Ascending aorta (tissue), 2 donors: ENCODE measurements at regions not wholly inside any gene's neighbourhood (a gene's known extent, or its start where the extent isn't known, plus 50 kb on each side); places are given as distances from the start of the nearest gene placed in this dataset.

ENCODE experiments used
- DNase-seq, 2 donors: peaks; one replicate each; pipeline ENCODE4 v3.0.0-alpha.2; 2019; ENCODE audit warnings: low spot score in 2 of 2
- H3K27ac ChIP-seq, 2 donors: fragments of 200-600 bp; sonication (generic); one replicate each; pipeline ENCODE4 v1.5.1; 2016 to 2017; ENCODE audit warnings: mild to moderate bottlenecking in 1 of 2
- H3K27me3 ChIP-seq: fragments of 200-600 bp; sonication (generic); one replicate; pipeline ENCODE4 v1.5.1; 2017
- H3K36me3 ChIP-seq, 2 donors: fragments of 200-600 bp; sonication (generic); one replicate each; pipeline ENCODE4 v1.5.1; 2016
- H3K4me1 ChIP-seq, 2 donors: fragments of 200-600 bp; sonication (generic); one replicate each; pipeline ENCODE4 v1.5.1; 2016 to 2017; ENCODE audit warnings: mild to moderate bottlenecking in 1 of 2
- H3K4me3 ChIP-seq, 2 donors: fragments of 200-600 bp; sonication (generic); one replicate each; pipeline ENCODE4 v1.5.1; 2016 to 2017; ENCODE audit warnings: mild to moderate bottlenecking in 1 of 2
- H3K9me3 ChIP-seq, 2 donors: fragments of 200-600 bp; sonication (generic); one replicate each; pipeline ENCODE4 v1.5.1; 2016
- intact Hi-C: fragments of 100-400 bp; cut with DNase I; formaldehyde crosslinking; loops from one replicate; pipeline ENCODE4 v1.15.1; 2023
- TF ChIP-seq, protein P1 (sequence below), 3 experiments: fragments of 200-600 bp in 2 of 3; fragments of 450-650 bp in 1 of 3; sonication (generic) in 2 of 3; IDR thresholded peaks; one replicate each; pipeline ENCODE4 v1.5.1; 2016 to 2019; ENCODE audit warnings: antibody characterized with exemption in 3 of 3, mild to moderate bottlenecking in 1 of 3, moderate library complexity in 1 of 3

DNA sequence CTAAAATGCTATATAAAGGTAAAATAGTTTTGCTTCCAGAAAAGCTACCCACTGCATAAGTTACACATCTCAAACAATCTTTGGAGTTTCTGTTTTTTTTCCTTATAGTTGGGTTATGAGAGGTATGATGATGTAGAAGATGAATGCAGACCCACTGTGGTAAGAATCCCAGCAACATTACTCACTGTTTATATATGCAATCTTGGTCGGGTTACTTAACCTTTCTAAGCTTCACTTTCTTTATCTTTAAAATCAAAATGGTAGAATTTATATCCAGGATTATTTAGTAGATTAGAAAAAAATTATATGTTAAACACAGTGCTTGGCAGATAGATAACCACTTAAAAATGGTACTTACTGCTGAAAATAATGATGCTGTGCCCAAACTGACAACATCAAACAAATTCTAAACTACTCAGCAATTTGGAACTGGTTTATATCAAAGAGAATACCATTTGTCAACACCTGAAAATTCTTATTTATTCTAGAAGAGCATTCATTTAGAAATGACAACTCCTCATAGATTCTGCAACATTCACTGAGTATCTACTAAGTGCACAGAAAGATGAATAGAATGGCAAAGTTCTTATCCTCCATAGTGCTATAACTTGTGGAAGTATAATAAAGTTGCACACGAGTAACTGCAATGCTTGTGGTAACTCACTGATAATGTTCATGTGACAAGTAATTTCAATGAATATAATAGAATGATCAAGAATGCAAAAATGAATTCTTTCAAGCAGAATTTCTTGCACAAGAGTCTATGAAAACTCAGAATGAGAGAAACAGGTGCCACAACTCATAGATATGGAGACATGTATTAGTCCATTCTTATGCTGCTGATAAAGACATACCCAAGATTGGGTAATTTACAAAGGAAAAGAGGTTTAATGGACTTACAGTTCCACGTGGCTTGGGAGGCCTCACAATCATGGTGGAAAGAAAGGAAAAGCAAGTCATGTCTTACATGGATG lies 129.0 kb upstream of the SLC7A14 start:
- no peak for DNase-seq

DNA sequence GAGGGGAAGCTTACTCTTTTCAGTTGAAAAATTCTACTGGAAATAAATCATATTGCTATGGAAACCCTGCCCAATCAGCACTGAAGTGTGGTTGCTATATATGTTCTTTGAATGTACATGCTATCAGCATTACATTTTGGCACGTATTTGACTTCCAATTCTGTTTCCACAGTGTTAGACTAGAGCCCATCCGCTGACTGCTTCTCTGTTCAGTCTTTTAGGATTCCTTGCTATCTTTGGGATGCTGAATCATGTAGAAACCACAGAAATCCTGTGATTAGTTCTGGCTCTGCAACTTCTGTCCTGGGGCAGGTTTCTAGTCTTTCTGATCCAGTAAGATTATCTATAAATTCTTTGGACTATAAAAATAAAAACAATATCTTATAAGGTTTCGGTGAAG lies 128.2 kb upstream of the SLC7A14 start:
- no peak for DNase-seq

More for the DNA sequence above, 129.0 kb upstream of the SLC7A14 start:
- no peak overlapping the region for H3K4me3 ChIP-seq
- TF ChIP-seq, protein P1, sequence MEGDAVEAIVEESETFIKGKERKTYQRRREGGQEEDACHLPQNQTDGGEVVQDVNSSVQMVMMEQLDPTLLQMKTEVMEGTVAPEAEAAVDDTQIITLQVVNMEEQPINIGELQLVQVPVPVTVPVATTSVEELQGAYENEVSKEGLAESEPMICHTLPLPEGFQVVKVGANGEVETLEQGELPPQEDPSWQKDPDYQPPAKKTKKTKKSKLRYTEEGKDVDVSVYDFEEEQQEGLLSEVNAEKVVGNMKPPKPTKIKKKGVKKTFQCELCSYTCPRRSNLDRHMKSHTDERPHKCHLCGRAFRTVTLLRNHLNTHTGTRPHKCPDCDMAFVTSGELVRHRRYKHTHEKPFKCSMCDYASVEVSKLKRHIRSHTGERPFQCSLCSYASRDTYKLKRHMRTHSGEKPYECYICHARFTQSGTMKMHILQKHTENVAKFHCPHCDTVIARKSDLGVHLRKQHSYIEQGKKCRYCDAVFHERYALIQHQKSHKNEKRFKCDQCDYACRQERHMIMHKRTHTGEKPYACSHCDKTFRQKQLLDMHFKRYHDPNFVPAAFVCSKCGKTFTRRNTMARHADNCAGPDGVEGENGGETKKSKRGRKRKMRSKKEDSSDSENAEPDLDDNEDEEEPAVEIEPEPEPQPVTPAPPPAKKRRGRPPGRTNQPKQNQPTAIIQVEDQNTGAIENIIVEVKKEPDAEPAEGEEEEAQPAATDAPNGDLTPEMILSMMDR (IDR thresholded peaks at IDR 0.05), result no peak
- intact Hi-C loops, result no loop called here
- H3K27ac ChIP-seq, result no peak overlapping the region
- H3K9me3 ChIP-seq, result peaks cover 0 to 4% of the 10 kb centered on the region in 2 donors
- no peaks in the 10 kb centered on the region for H3K36me3 ChIP-seq
- no peaks in the 10 kb centered on the region for H3K4me1 ChIP-seq
- no peaks in the 10 kb centered on the region for H3K27me3 ChIP-seq

DNA sequence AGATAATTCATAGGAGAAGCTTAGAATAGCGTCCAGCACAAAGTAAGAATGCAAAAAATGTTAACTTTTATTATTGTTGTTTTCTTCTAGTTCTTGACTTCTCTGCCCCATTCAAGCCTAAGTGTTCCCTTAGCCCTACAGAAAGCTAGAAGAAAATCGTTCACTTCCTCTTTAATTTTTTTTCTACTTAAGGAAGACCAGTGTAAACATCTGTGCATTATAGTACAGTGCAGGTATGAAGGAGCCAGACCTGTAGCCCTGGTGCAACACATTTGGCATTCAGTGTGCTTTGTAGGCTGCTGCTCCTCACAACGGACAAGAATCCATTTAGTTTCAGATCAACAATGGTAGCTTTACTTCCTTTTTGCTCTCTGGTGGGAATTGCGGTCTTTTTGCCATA lies 127.8 kb upstream of the SLC7A14 start:
- Histone ChIP-seq H3K27ac (no peak overlapping the region), H3K4me1 (no peaks in the 10 kb centered on the region), H3K4me3 (no peak overlapping the region), H3K27me3 (no peaks in the 10 kb centered on the region), H3K36me3 (no peaks in the 10 kb centered on the region), H3K9me3 (peaks cover 0 to 11% of the 10 kb centered on the region in 2 donors)
- intact Hi-C loops, result no loop called here
- DNase-seq, result no peak
- TF ChIP-seq, protein P1 (IDR thresholded peaks at IDR 0.05), result no peak

More for the DNA sequence above, 128.2 kb upstream of the SLC7A14 start:
- Histone ChIP-seq H3K27me3 (no peaks in the 10 kb centered on the region), H3K4me1 (no peaks in the 10 kb centered on the region), H3K36me3 (no peaks in the 10 kb centered on the region), H3K9me3 (peaks cover 0 to 11% of the 10 kb centered on the region in 2 donors), H3K4me3 (no peak overlapping the region), H3K27ac (no peak overlapping the region)
- TF ChIP-seq, protein P1 (IDR thresholded peaks at IDR 0.05), result no peak
- intact Hi-C loops, result no loop called here

DNA sequence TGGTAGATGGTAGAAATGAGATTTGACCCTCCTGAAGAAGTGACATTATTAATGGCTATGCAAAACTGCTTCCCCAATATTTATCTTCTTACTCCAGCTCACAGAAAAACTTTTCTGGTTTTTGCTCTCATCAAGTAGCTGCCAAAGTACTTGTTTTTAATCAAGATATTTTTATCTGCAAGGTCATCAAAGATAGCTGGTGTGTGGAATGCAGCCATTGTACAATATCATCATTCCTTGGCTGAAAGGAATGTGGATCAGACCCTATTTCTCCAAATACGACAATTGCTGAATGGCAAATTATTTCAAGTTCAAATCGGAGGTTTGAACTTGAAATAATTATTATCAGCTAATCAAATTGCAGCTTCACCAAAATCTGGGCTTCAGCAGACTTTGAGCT lies 126.9 kb upstream of the SLC7A14 start:
- intact Hi-C loops, result no loop called here
- Histone ChIP-seq H3K4me3 (no peak overlapping the region), H3K27ac (no peak overlapping the region), H3K27me3 (no peaks in the 10 kb centered on the region), H3K36me3 (no peaks in the 10 kb centered on the region), H3K9me3 (peaks cover 0 to 11% of the 10 kb centered on the region in 2 donors), H3K4me1 (no peaks in the 10 kb centered on the region)
- DNase-seq, result no peak
- TF ChIP-seq, protein P1 (IDR thresholded peaks at IDR 0.05), result no peak

DNA sequence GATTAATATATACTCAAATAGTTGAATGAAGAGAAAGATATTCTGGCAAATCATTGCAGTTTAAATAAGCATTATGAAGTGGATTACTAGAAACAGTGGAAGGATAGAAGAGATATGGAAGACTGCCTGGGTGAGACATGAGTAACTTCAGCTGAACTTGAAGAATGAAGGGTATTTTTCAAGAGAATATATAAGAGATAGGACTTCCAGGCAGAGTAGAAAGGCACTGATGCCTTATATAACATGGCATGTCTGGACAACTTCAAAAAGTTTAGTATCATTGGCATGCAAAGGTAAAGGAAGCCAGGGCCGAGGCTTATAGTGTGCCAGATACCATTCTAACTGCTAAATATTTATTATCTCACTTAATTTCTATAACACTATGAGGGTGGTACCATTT lies 126.5 kb upstream of the SLC7A14 start:
- H3K27me3 ChIP-seq, result no peaks in the 10 kb centered on the region
- H3K27ac ChIP-seq, result no peak overlapping the region
- no peak overlapping the region for H3K4me3 ChIP-seq
- intact Hi-C loops, result no loop called here
- peaks cover 0 to 11% of the 10 kb centered on the region in 2 donors for H3K9me3 ChIP-seq
- TF ChIP-seq, protein P1 (IDR thresholded peaks at IDR 0.05), result no peak
- no peak for DNase-seq
- H3K4me1 ChIP-seq, result no peaks in the 10 kb centered on the region
- no peaks in the 10 kb centered on the region for H3K36me3 ChIP-seq
